Esophagus squamous epithelium (tissue), 5 donors: ENCODE measurements at regions not wholly inside any gene's neighbourhood (a gene's known extent, or its start where the extent isn't known, plus 50 kb on each side); places are given as distances from the start of the nearest gene placed in this dataset.

ENCODE experiments used
- DNase-seq: peaks from one replicate; lab custom pipeline; 2025; lab: John Stamatoyannopoulos, UW
- H3K27ac ChIP-seq, 4 donors: fragments of 200-600 bp; sonication (generic); one replicate each; pipeline ENCODE4 v1.5.1; 2016 to 2019; ENCODE audit warnings: mild to moderate bottlenecking in 1 of 4
- H3K27me3 ChIP-seq, 4 donors: fragments of 200-600 bp; sonication (generic); 1 replicate in 3 of 4; 2 replicates in 1 of 4; pipeline versions ENCODE4 v1.5.1 to v1.6.0; 2017 to 2021; ENCODE audit warnings: antibody characterized with exemption in 1 of 4
- H3K36me3 ChIP-seq, 3 donors: fragments of 200-600 bp; sonication (generic); one replicate each; pipeline ENCODE4 v1.5.1; 2016 to 2019
- H3K4me1 ChIP-seq, 3 donors: fragments of 200-600 bp; sonication (generic); one replicate each; pipeline ENCODE4 v1.5.1; 2017 to 2019
- H3K4me3 ChIP-seq, 4 donors: fragments of 200-600 bp; sonication (generic); 1 replicate in 3 of 4; 2 replicates in 1 of 4; pipeline ENCODE4 v1.5.1; 2016 to 2019; ENCODE audit warnings: mild to moderate bottlenecking in 2 of 4, moderate library complexity in 1 of 4
- H3K9me3 ChIP-seq, 3 donors: fragments of 200-600 bp; sonication (generic); one replicate each; pipeline ENCODE4 v1.5.1; 2016 to 2019
- POLR2A ChIP-seq, 4 donors: fragments of 450-650 bp; IDR thresholded peaks; one replicate each; pipeline ENCODE4 v1.6.1; 2017; ENCODE audit warnings: antibody characterized with exemption in 4 of 4, mild to moderate bottlenecking in 4 of 4, moderate library complexity in 3 of 4
- WGBS, 2 donors: methylation state at CpG; one replicate each; pipeline ENCODE4 v1.1.5; 2018; 5-methylcytosine and 5-hydroxymethylcytosine counted together
- intact Hi-C: fragments of 100-400 bp; cut with DNase I; formaldehyde crosslinking; loops from one replicate; pipeline ENCODE4 v1.15.0; 2022
- TF ChIP-seq, protein P1 (sequence below), 6 experiments: fragments of 450-650 bp in 4 of 6; fragments of 200-600 bp in 2 of 6; sonication (generic) in 2 of 6; IDR thresholded peaks; one replicate each; pipeline ENCODE4 v1.5.1; 2016 to 2019; ENCODE audit warnings: antibody characterized with exemption in 6 of 6, mild to moderate bottlenecking in 4 of 6, moderate library complexity in 4 of 6
- donor health status: DM: yes; HTN: yes; CAD: no.

DNA sequence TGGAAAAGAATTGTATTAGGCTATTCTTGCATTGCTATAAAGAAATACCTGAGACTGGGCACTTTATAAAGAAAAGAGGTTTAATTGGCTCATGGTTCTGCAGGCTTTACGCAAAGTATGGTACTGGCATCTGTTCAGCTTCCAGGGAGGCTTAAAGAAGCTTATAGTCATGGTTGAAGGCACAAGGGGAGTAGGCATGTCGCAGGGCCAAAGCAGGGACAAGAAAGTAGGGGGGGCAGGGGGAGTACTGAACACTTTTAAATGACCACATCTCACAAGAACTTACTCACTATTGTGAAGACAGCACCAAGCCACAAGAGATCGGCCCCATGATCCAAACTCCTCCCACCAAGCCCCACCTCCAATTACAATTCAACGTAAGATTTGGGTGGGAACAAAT is 152.5 kb upstream of the PHF14 start:
- no peak for TF ChIP-seq POLR2A (IDR thresholded peaks at IDR 0.05)
- TF ChIP-seq, protein P1, sequence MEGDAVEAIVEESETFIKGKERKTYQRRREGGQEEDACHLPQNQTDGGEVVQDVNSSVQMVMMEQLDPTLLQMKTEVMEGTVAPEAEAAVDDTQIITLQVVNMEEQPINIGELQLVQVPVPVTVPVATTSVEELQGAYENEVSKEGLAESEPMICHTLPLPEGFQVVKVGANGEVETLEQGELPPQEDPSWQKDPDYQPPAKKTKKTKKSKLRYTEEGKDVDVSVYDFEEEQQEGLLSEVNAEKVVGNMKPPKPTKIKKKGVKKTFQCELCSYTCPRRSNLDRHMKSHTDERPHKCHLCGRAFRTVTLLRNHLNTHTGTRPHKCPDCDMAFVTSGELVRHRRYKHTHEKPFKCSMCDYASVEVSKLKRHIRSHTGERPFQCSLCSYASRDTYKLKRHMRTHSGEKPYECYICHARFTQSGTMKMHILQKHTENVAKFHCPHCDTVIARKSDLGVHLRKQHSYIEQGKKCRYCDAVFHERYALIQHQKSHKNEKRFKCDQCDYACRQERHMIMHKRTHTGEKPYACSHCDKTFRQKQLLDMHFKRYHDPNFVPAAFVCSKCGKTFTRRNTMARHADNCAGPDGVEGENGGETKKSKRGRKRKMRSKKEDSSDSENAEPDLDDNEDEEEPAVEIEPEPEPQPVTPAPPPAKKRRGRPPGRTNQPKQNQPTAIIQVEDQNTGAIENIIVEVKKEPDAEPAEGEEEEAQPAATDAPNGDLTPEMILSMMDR (IDR thresholded peaks at IDR 0.05), result no peak
- intact Hi-C loops, result no loop called here
- no peak for DNase-seq
- 59 to 60% methylated on average over 4 of the region's 4 CpGs for WGBS, 2 donors
- Histone ChIP-seq H3K4me1 (no peaks in the 10 kb centered on the region), H3K27me3 (no peaks in the 10 kb centered on the region), H3K9me3 (no peaks in the 10 kb centered on the region), H3K4me3 (no peak overlapping the region), H3K27ac (no peak overlapping the region), H3K36me3 (no peaks in the 10 kb centered on the region)

DNA sequence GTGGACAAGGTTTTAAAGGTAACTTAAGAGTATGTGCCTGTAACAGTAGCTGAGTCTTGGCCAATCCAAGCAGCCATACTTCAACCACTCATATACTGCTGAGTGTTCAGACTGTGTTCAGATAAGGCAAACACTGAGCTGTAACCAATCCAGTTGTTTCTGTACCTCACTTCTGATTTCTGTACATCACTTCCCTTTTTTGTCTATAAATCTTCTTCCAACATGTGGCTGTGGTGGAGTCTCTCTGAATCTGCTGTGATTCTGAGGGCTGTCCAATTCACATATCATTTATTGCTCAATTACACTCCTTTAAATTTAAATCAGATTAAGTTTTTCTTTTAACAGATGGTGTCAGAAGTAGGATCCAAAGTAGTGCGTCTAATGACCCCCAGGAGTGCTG is 149.5 kb upstream of the PHF14 start:
- Histone ChIP-seq H3K4me3 (no peak overlapping the region), H3K27ac (no peak overlapping the region), H3K9me3 (no peaks in the 10 kb centered on the region), H3K27me3 (no peaks in the 10 kb centered on the region), H3K4me1 (no peaks in the 10 kb centered on the region), H3K36me3 (no peaks in the 10 kb centered on the region)
- TF ChIP-seq, protein P1 (IDR thresholded peaks at IDR 0.05), result no peak
- no peak for DNase-seq
- intact Hi-C loops, result no loop called here
- 89 to 93% methylated on average over 1 of the region's 1 CpG for WGBS, 2 donors

DNA sequence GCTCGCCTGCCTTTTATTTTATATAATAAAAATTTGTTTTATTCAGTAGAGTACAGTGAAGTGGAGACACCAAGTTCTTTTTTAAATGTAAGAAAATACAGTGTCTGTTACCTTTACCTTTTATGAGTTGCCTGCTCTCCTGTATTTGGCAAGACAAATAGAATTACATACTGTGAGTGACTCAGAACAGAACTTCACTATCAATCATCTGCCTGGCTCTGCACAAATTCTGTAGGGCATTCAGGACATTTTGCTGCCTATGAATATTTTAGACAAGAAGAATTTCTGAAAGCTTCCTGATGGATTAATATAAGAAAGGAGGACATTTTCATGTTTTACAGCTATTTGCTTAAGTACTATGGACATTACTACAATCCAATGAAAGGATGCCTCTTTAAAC is 135.4 kb upstream of the PHF14 start:
- no peaks in the 10 kb centered on the region for H3K36me3 ChIP-seq
- no peak overlapping the region for H3K4me3 ChIP-seq
- intact Hi-C loops, result no loop called here
- H3K9me3 ChIP-seq, result no peaks in the 10 kb centered on the region
- no peaks in the 10 kb centered on the region for H3K27me3 ChIP-seq
- H3K4me1 ChIP-seq, result peaks cover 0 to 4% (median 0%) of the 10 kb centered on the region in 3 donors
- H3K27ac ChIP-seq, result no peak overlapping the region
- DNase-seq, result no peak
- no peak for TF ChIP-seq POLR2A (IDR thresholded peaks at IDR 0.05)
- TF ChIP-seq, protein P1 (IDR thresholded peaks at IDR 0.05), result no peak
- 41 to 44% methylated on average over 1 of the region's 1 CpG for WGBS, 2 donors

DNA sequence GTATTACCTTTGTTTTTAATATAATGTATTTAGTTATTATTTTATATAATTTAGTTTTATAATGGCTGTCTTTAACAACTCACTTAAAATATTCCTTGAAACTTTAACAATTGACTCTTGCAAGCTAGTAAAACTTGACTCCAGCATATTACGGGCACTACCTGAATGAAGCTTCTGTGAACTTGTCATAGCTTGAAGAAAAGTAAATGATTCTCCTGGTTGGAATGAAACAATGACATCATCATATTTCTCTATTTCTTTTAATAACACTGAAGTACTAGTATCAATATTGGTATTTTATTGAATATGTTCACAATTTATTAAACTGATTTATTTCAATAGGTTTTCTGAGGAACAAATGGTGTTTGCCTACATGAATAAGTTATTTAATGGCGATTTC is 128.4 kb upstream of the PHF14 start:
- H3K4me1 ChIP-seq, result no peaks in the 10 kb centered on the region
- no peak for DNase-seq
- WGBS, 2 donors, result 34 to 68% methylated on average over 2 of the region's 2 CpGs
- H3K27ac ChIP-seq, result no peak overlapping the region
- TF ChIP-seq, protein P1 (IDR thresholded peaks at IDR 0.05), result no peak
- no peak for TF ChIP-seq POLR2A (IDR thresholded peaks at IDR 0.05)
- no peaks in the 10 kb centered on the region for H3K36me3 ChIP-seq
- no peak overlapping the region for H3K4me3 ChIP-seq
- H3K9me3 ChIP-seq, result no peaks in the 10 kb centered on the region
- H3K27me3 ChIP-seq, result no peaks in the 10 kb centered on the region
- intact Hi-C loops, result no loop called here

DNA sequence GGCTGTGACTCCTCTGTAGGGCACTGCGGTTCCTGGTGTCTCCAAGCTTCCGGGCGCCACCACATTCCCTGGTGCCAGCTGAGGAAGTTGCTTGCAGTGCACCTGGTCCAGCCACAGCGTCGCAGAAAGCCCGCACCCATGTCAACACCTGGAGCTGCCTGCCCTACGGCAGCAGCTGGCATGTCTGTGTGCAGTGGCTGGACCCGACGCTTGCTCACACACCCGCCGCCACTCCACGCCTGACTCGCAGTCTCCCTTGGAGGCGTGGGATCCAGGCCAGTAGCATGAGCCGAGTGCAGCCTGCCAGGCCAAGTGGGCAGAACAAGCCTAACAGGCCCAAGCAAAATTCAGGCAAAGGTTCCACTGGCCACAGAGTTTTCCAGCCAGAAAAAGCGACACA is 118.1 kb upstream of the PHF14 start:
- no peaks in the 10 kb centered on the region for H3K27me3 ChIP-seq
- WGBS, 2 donors, result 18 to 100% methylated on average over 1 to 8 of the region's 16 CpGs
- H3K36me3 ChIP-seq, result no peaks in the 10 kb centered on the region
- no peak for DNase-seq
- intact Hi-C loops, result no loop called here
- no peaks in the 10 kb centered on the region for H3K9me3 ChIP-seq
- no peak overlapping the region for H3K4me3 ChIP-seq
- H3K27ac ChIP-seq, result no peak overlapping the region
- peaks cover 0 to 6% (median 0%) of the 10 kb centered on the region in 3 donors for H3K4me1 ChIP-seq
- no peak for TF ChIP-seq POLR2A (IDR thresholded peaks at IDR 0.05)
- TF ChIP-seq, protein P1 (IDR thresholded peaks at IDR 0.05), result no peak
